COR-L47 (cell line): ENCODE measurements at regions not wholly inside any gene's neighbourhood (a gene's known extent, or its start where the extent isn't known, plus 50 kb on each side); places are given as distances from the start of the nearest gene placed in this dataset.
"Not testable (repeated sequence)": the region's sequence is repeated elsewhere in the genome, so short reads cannot be mapped to it uniquely, and the experiment has no call there.

ENCODE experiments used
- DNase-seq: peaks from one replicate; lab custom pipeline; 2025; lab: John Stamatoyannopoulos, UW

GRCh38 chrX:44674906-44675305, 132.2 kb upstream of the FUNDC1 start:
- no peak for DNase-seq

- DNase-seq = no peak
Observed at GRCh38 chrX:44669626-44670025, 127.0 kb upstream of the FUNDC1 start.

- no peak for DNase-seq
Observed at GRCh38 chrX:44667771-44668170, 125.1 kb upstream of the FUNDC1 start.

GRCh38 chrX:44657718-44658246, 115.1 kb upstream of the FUNDC1 start:
- not testable (repeated sequence) for DNase-seq

- no peak for DNase-seq
Observed at GRCh38 chrX:44651358-44651757, 108.7 kb upstream of the FUNDC1 start.

- DNase-seq = no peak
Observed at GRCh38 chrX:44643723-44644122, 101.1 kb upstream of the FUNDC1 start.

GRCh38 chrX:44637282-44637681, 94.6 kb upstream of the FUNDC1 start:
- DNase-seq = no peak

- DNase-seq = no peak
Observed at GRCh38 chrX:44621078-44621477, 78.4 kb upstream of the FUNDC1 start.

- DNase-seq = no peak
Observed at GRCh38 chrX:44619039-44619438, 76.4 kb upstream of the FUNDC1 start.

GRCh38 chrX:44596277-44596676, 53.6 kb upstream of the FUNDC1 start:
- no peak for DNase-seq
